ENCODE measurements at regions not wholly inside any gene's neighbourhood (a gene's known extent, or its start where the extent isn't known, plus 50 kb on each side); places are given as distances from the start of the nearest gene placed in this dataset.

DNA sequence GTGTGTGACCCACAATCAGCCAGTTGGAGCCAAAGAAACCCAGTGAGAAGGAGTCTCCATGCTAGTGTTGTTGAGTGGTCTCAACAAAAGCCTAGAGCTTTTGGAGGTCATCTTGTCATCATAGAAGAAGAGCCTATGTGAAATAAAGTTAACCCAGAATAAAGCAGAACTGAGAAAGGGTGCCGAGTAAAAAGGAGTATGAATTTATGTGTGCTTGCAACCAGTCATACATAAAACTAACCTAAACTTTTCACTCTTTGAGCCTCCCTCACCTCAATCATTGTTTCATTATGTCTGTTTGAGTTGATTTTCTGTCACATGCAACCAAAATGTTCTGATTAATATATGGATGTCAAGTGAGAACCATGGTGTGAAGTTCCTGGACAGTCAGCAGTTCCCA is 599.3 kb upstream of the ZEB2 start:
- BruUV-seq (replicated peaks), result no TSS peak
- TF ChIP-seq, protein P1, sequence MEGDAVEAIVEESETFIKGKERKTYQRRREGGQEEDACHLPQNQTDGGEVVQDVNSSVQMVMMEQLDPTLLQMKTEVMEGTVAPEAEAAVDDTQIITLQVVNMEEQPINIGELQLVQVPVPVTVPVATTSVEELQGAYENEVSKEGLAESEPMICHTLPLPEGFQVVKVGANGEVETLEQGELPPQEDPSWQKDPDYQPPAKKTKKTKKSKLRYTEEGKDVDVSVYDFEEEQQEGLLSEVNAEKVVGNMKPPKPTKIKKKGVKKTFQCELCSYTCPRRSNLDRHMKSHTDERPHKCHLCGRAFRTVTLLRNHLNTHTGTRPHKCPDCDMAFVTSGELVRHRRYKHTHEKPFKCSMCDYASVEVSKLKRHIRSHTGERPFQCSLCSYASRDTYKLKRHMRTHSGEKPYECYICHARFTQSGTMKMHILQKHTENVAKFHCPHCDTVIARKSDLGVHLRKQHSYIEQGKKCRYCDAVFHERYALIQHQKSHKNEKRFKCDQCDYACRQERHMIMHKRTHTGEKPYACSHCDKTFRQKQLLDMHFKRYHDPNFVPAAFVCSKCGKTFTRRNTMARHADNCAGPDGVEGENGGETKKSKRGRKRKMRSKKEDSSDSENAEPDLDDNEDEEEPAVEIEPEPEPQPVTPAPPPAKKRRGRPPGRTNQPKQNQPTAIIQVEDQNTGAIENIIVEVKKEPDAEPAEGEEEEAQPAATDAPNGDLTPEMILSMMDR (IDR thresholded peaks at IDR 0.05; ENCODE audit: unreplicated experiment), result no peak
- H3K36me3 Mint-ChIP-seq (ENCODE audit: insufficient read depth, unreplicated experiment), result peaks cover 4% of the 10 kb centered on the region
- no peaks in the 10 kb centered on the region for H3K9me3 Mint-ChIP-seq (ENCODE audit: unreplicated experiment)
- H3K27me3 Mint-ChIP-seq (ENCODE audit: insufficient read depth, unreplicated experiment), result no peaks in the 10 kb centered on the region
- CTCF ChIA-PET, result interaction anchor here (0.6 kb wide), 1 partner anchor 1077 kb away, joined by 6 read pairs; no protein-coding TSS in a partner anchor
- no peak overlapping the region for H3K4me3 Mint-ChIP-seq (ENCODE audit: unreplicated experiment)
- DNase-seq (ENCODE audit: unreplicated experiment), result no peak
- H3K4me1 Mint-ChIP-seq (ENCODE audit: insufficient read depth, unreplicated experiment), result peaks cover 6% of the 10 kb centered on the region
- no peak overlapping the region for H3K27ac Mint-ChIP-seq (ENCODE audit: low read depth, unreplicated experiment)
- intact Hi-C loops (cut with micrococcal nuclease), result no loop called here
- POLR2A ChIA-PET, result no interaction called here

- H3K9me3 Mint-ChIP-seq (ENCODE audit: unreplicated experiment), result no peaks in the 10 kb centered on the region
Measured at GRCh38 chr2:145116834-145117725, 597.2 kb upstream of the ZEB2 start.

DNA sequence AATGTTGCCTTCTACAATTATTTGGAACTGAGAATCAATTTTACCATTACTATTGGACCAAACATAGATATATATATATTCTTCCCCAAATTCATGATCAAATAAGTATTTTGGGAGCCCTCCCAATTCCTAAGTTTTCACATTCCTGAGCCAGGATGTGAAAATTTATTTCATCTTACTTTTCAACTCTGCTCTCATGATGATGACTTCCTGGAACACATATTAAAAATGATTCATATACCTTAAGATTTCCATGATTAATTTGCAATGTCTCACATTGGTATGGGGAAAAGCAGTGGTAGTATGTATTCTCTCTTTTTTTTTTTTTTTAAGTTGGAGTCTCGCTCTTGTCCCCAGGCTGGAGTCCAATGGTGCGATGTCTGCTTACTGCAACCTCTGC is 596.1 kb upstream of the ZEB2 start:
- Mint-ChIP-seq H3K27me3 (ENCODE audit: insufficient read depth, unreplicated experiment) (no peaks in the 10 kb centered on the region), H3K36me3 (ENCODE audit: insufficient read depth, unreplicated experiment) (peaks cover 4% of the 10 kb centered on the region), H3K27ac (ENCODE audit: low read depth, unreplicated experiment) (no peak overlapping the region), H3K4me1 (ENCODE audit: insufficient read depth, unreplicated experiment) (peaks cover 6% of the 10 kb centered on the region), H3K9me3 (ENCODE audit: unreplicated experiment) (peaks cover 6% of the 10 kb centered on the region), H3K4me3 (ENCODE audit: unreplicated experiment) (no peak overlapping the region)
- BruUV-seq (replicated peaks), result no TSS peak
- CTCF ChIA-PET, result interaction anchor here (0.7 kb wide), 1 partner anchor 400 kb away, joined by 3 read pairs; no protein-coding TSS in a partner anchor
- POLR2A ChIA-PET, result no interaction called here
- no peak for DNase-seq (ENCODE audit: unreplicated experiment)
- TF ChIP-seq, protein P1 (IDR thresholded peaks at IDR 0.05; ENCODE audit: unreplicated experiment), result no peak
- intact Hi-C loops (cut with micrococcal nuclease), result no loop called here

More at GRCh38 chr2:145116834-145117725, 597.2 kb upstream of the ZEB2 start:
- Mint-ChIP-seq H3K4me3 (ENCODE audit: unreplicated experiment) (no peak overlapping the region), H3K4me1 (ENCODE audit: insufficient read depth, unreplicated experiment) (peaks cover 6% of the 10 kb centered on the region), H3K27ac (ENCODE audit: low read depth, unreplicated experiment) (no peak overlapping the region), H3K36me3 (ENCODE audit: insufficient read depth, unreplicated experiment) (peaks cover 4% of the 10 kb centered on the region), H3K27me3 (ENCODE audit: insufficient read depth, unreplicated experiment) (no peaks in the 10 kb centered on the region)
- intact Hi-C loops (cut with micrococcal nuclease), result no loop called here
- POLR2A ChIA-PET, result no interaction called here
- no TSS peak for BruUV-seq (replicated peaks)
- no peak for DNase-seq (ENCODE audit: unreplicated experiment)
- CTCF ChIA-PET, result interaction anchor here (0.6 to 0.7 kb wide), 2 partner anchors 211 to 560 kb away, joined by 3 to 4 read pairs; no protein-coding TSS in a partner anchor
- TF ChIP-seq, protein P1 (IDR thresholded peaks at IDR 0.05; ENCODE audit: unreplicated experiment), result no peak

DNA sequence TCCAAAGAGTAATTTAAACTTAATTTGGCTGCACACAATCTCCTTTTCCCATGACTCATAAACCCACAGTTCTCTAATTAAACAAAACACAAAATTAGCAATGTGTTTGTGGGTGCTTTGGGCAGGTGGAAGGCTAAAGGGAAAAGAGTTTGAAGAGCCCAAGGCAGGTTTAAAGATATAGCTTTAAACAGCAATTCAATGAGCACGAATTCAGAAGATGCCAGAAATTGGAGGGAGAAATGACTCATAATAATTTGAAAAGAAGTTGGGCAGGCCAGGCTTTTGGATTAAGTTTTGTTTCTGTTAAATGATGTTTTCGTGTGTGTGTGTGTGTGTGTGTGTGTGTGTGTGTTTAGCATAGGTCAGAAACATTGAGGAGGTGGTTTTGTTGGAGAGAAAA is 594.8 kb upstream of the ZEB2 start:
- Mint-ChIP-seq H3K27ac (ENCODE audit: low read depth, unreplicated experiment) (peak overlapping the region; percentile 16), H3K4me3 (ENCODE audit: unreplicated experiment) (no peak overlapping the region), H3K27me3 (ENCODE audit: insufficient read depth, unreplicated experiment) (no peaks in the 10 kb centered on the region), H3K36me3 (ENCODE audit: insufficient read depth, unreplicated experiment) (peaks cover 4% of the 10 kb centered on the region), H3K4me1 (ENCODE audit: insufficient read depth, unreplicated experiment) (peaks cover 14% of the 10 kb centered on the region), H3K9me3 (ENCODE audit: unreplicated experiment) (peaks cover 6% of the 10 kb centered on the region)
- no peak for DNase-seq (ENCODE audit: unreplicated experiment)
- POLR2A ChIA-PET, result no interaction called here
- no TSS peak for BruUV-seq (replicated peaks)
- CTCF ChIA-PET, result no interaction called here
- intact Hi-C loops (cut with micrococcal nuclease), result loop anchor here (5.0 kb wide), 1 partner anchor 1548 kb away; no protein-coding TSS in a partner anchor
- TF ChIP-seq, protein P1 (IDR thresholded peaks at IDR 0.05; ENCODE audit: unreplicated experiment), result no peak

All from MCF 10A (cell line).